Natural killer cell (primary cell): ENCODE measurements at regions not wholly inside any gene's neighbourhood (a gene's known extent, or its start where the extent isn't known, plus 50 kb on each side); places are given as distances from the start of the nearest gene placed in this dataset.

Experiments used
- ATAC-seq, 3 donors: fragments of 150-1000 bp in 2 of 3; fragments of 200-7000 bp in 1 of 3; cut with Tn5 transposase; 1 replicate in 1 of 3; 2 replicates in 2 of 3; pipeline ENCODE4 v1.10.0; 2021; ENCODE audit warnings: mild to moderate bottlenecking in 2 of 3, moderate library complexity in 2 of 3
- DNase-seq, 2 donors: peaks; one replicate each; pipeline versions ENCODE4 v3.0.0 to v3.0.0-alpha.2; 2013 to 2021; ENCODE audit warnings: mixed read lengths in 1 of 2
- H3K27ac ChIP-seq: one replicate; pipeline ENCODE4 v1.5.1; 2013; ENCODE audit warnings: mild to moderate bottlenecking, low read length
- H3K27me3 ChIP-seq: one replicate; pipeline ENCODE4 v1.6.1; 2013; ENCODE audit warnings: low read length; ENCODE audit not compliant: control insufficient read depth, insufficient read depth
- H3K36me3 ChIP-seq: one replicate; pipeline ENCODE4 v1.6.1; 2013; ENCODE audit warnings: low read length; ENCODE audit not compliant: control insufficient read depth, insufficient read depth
- H3K4me1 ChIP-seq: one replicate; pipeline ENCODE4 v1.6.1; 2013; ENCODE audit warnings: low read length; ENCODE audit not compliant: control insufficient read depth, insufficient read depth
- H3K4me3 ChIP-seq: one replicate; pipeline ENCODE4 v1.5.1; 2013; ENCODE audit warnings: low read length
- H3K9me3 ChIP-seq: one replicate; pipeline ENCODE4 v1.6.1; 2013; ENCODE audit warnings: low read length; ENCODE audit not compliant: control insufficient read depth, insufficient read depth
- H3K27ac Mint-ChIP-seq, 2 donors: one replicate each; pipeline ENCODE4 v1.8.0; 2022; ENCODE audit warnings: mild to moderate bottlenecking in 2 of 2, mixed read lengths in 2 of 2, moderate library complexity in 1 of 2
- H3K27me3 Mint-ChIP-seq, 2 donors: one replicate each; pipeline ENCODE4 v1.8.0; 2022; ENCODE audit warnings: low read depth in 2 of 2, mixed read lengths in 2 of 2
- H3K36me3 Mint-ChIP-seq: one replicate; pipeline ENCODE4 v1.8.0; 2022; ENCODE audit warnings: mixed read lengths
- H3K4me1 Mint-ChIP-seq, 2 donors: one replicate each; pipeline ENCODE4 v1.8.0; 2022; ENCODE audit warnings: mixed read lengths in 2 of 2
- H3K4me3 Mint-ChIP-seq: one replicate; pipeline ENCODE4 v1.8.0; 2022; ENCODE audit warnings: mild to moderate bottlenecking, moderate library complexity, mixed read lengths
- H3K9me3 Mint-ChIP-seq, 2 donors: one replicate each; pipeline ENCODE4 v1.8.0; 2022; ENCODE audit warnings: mixed read lengths in 2 of 2
- CTCF ChIP-seq: fragments of 200-600 bp; IDR thresholded peaks from one replicate; pipeline ENCODE4 v1.8.0; 2022; ENCODE audit warnings: antibody characterized with exemption
- WGBS: methylation state at CpG from one replicate; pipeline ENCODE4 v1.1.7; 2013; ENCODE audit warnings: missing lambda C conversion rate; ENCODE audit not compliant: insufficient coverage; 5-methylcytosine and 5-hydroxymethylcytosine counted together
- intact Hi-C: fragments of 100-400 bp; cut with micrococcal nuclease; formaldehyde crosslinking; loops from one replicate; pipeline ENCODE4 v1.14.2; 2022

DNA sequence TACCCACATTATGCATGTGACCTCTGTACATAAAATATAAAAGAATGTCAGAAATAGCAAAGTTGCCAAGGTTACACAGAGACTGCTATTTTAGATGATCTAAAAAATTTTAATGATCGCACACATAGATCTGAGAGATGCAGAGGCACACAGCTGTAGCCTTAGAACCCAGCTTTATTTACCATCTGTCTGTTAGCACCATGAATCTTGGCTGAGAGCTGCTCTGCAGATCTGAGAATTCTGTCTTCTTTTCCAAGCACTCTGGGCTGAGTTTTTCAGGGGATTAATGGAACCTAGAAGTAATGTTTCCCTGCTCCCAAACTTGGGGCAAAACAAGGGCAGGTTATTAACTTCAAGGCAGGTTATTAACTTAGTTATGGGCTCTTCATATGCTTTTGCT lies 248.7 kb upstream of the JAG1 start:
- H3K4me1 Mint-ChIP-seq, result no peaks in the 10 kb centered on the region
- no peaks in the 10 kb centered on the region for H3K9me3 ChIP-seq
- H3K27ac Mint-ChIP-seq, result no peak overlapping the region
- no peak for TF ChIP-seq CTCF
- DNase-seq (no peak), ATAC-seq (no peak)
- no peaks in the 10 kb centered on the region for H3K4me1 ChIP-seq
- H3K27ac ChIP-seq, result no peak overlapping the region
- H3K27me3 Mint-ChIP-seq, result no peaks in the 10 kb centered on the region
- intact Hi-C loops, result no loop called here
- peaks cover under 1 to 3% of the 10 kb centered on the region in 2 donors for H3K9me3 Mint-ChIP-seq
- no peaks in the 10 kb centered on the region for H3K36me3 Mint-ChIP-seq
- H3K36me3 ChIP-seq, result no peaks in the 10 kb centered on the region
- H3K4me3 Mint-ChIP-seq, result no peak overlapping the region
- WGBS, result 89% methylated on average over 1 of the region's 1 CpG
- no peak overlapping the region for H3K4me3 ChIP-seq
- no peaks in the 10 kb centered on the region for H3K27me3 ChIP-seq

DNA sequence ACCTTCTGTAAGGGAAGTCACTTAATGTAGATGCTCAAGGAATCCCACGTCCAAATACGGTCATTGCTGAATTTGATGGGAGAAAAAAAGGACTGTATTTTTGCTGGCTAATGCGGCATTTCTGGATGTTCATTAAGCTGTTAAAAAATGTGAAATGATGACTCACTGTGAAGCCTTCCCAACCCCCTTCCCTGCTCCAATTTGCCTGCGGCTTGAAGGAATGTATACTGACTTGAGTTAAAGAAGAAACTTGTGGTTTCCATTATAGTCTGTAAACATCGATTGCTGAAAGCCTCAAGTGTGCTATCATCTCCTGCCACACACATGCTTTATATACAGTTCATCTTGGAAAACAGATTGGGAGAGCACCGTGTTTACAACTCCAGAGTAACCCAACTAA lies 249.1 kb upstream of the JAG1 start:
- no peak overlapping the region for H3K4me3 Mint-ChIP-seq
- H3K36me3 Mint-ChIP-seq, result no peaks in the 10 kb centered on the region
- H3K27ac Mint-ChIP-seq, result no peak overlapping the region
- no peaks in the 10 kb centered on the region for H3K9me3 ChIP-seq
- H3K27me3 ChIP-seq, result no peaks in the 10 kb centered on the region
- H3K4me1 Mint-ChIP-seq, result no peaks in the 10 kb centered on the region
- no peaks in the 10 kb centered on the region for H3K36me3 ChIP-seq
- 77% methylated on average over 6 of the region's 6 CpGs for WGBS
- H3K27me3 Mint-ChIP-seq, result no peaks in the 10 kb centered on the region
- no peaks in the 10 kb centered on the region for H3K4me1 ChIP-seq
- intact Hi-C loops, result no loop called here
- TF ChIP-seq CTCF, result no peak
- no peak for ATAC-seq
- DNase-seq, result no peak
- H3K27ac ChIP-seq, result no peak overlapping the region
- H3K9me3 Mint-ChIP-seq, result peaks cover 0 to 3% of the 10 kb centered on the region in 2 donors
- H3K4me3 ChIP-seq, result no peak overlapping the region

DNA sequence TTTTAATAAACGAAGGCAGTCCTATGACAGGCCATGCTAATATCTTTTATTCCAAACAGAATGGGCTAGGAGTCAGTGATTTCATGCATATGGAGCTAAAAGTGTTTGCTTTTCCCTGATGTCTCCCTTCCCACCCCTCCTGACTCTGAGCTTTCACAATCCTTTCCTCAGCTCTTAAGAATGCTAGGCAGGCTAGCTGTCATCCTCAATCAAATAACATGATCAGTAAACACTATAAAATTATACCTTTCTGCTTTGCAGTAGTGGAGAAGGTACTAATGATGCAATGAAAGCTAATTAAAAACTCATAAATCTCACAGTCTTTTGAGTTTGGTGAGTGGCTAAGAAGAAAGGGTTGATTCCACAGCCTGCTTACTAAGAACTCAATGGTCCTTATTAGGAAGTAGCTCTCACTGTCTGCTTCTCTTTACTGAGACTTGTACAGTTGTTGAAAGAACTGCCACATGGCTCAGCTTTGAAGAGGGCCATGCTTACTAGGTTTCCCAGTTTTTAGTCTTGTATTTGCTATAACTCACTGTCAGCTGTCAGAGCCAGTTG lies 250.9 kb upstream of the JAG1 start:
- DNase-seq (no peak), ATAC-seq (no peak)
- H3K27ac Mint-ChIP-seq, result no peak overlapping the region
- peaks cover 0 to 2% of the 10 kb centered on the region in 2 donors for H3K9me3 Mint-ChIP-seq
- 60% methylated on average over 1 of the region's 1 CpG for WGBS
- no peaks in the 10 kb centered on the region for H3K36me3 ChIP-seq
- no peaks in the 10 kb centered on the region for H3K9me3 ChIP-seq
- H3K36me3 Mint-ChIP-seq, result no peaks in the 10 kb centered on the region
- H3K4me1 Mint-ChIP-seq, result no peaks in the 10 kb centered on the region
- no peak overlapping the region for H3K4me3 Mint-ChIP-seq
- no peaks in the 10 kb centered on the region for H3K27me3 ChIP-seq
- intact Hi-C loops, result no loop called here
- TF ChIP-seq CTCF, result no peak
- H3K4me3 ChIP-seq, result no peak overlapping the region
- H3K4me1 ChIP-seq, result no peaks in the 10 kb centered on the region
- H3K27ac ChIP-seq, result no peak overlapping the region
- H3K27me3 Mint-ChIP-seq, result no peaks in the 10 kb centered on the region

GRCh38 chr20:10925767-10926166 lies 252.0 kb upstream of the JAG1 start:
- 38% methylated on average over 2 of the region's 3 CpGs for WGBS
- H3K4me1 Mint-ChIP-seq, result no peaks in the 10 kb centered on the region
- intact Hi-C loops, result no loop called here
- no peak overlapping the region for H3K4me3 Mint-ChIP-seq
- no peak for TF ChIP-seq CTCF
- peaks cover 0 to 4% of the 10 kb centered on the region in 2 donors for H3K27me3 Mint-ChIP-seq
- no peaks in the 10 kb centered on the region for H3K27me3 ChIP-seq
- no peaks in the 10 kb centered on the region for H3K4me1 ChIP-seq
- no peak overlapping the region for H3K27ac Mint-ChIP-seq
- H3K36me3 ChIP-seq, result no peaks in the 10 kb centered on the region
- H3K4me3 ChIP-seq, result no peak overlapping the region
- no peaks in the 10 kb centered on the region for H3K9me3 ChIP-seq
- ATAC-seq, result no peak
- H3K27ac ChIP-seq, result no peak overlapping the region
- H3K36me3 Mint-ChIP-seq, result no peaks in the 10 kb centered on the region
- no peak for DNase-seq
- peaks cover 0 to 7% of the 10 kb centered on the region in 2 donors for H3K9me3 Mint-ChIP-seq
